PC-9 (cell line): ENCODE measurements at regions not wholly inside any gene's neighbourhood (a gene's known extent, or its start where the extent isn't known, plus 50 kb on each side); places are given as distances from the start of the nearest gene placed in this dataset.

Source experiments
- BruUV-seq: library from RNA; stranded (reverse); fragments of 400-500 nt; replicated peaks from 2 replicates; lab custom pipeline; 2021; lab: Mats Ljungman, UMichigan
- CTCF ChIA-PET: fragments of 300-600 bp; sonication (Branson Sonifier 250); formaldehyde crosslinking; loops from one replicate; lab custom pipeline; 2022; ENCODE audit warnings: antibody characterized with exemption; lab: Charles Lee
- POLR2A ChIA-PET: fragments of 300-600 bp; sonication (Branson Sonifier 250); formaldehyde crosslinking; loops from one replicate; lab custom pipeline; 2022; ENCODE audit warnings: antibody characterized with exemption; ENCODE audit not compliant: unreplicated experiment; lab: Charles Lee
- DNase-seq, 2 experiments: peaks; one replicate each; pipeline versions ENCODE4 v3.0.0 to v3.0.0-alpha.2; 2015 to 2022; ENCODE audit warnings: mixed read lengths in 1 of 2
- H2AFZ ChIP-seq: fragments of 200-600 bp; sonication (generic); 2 replicates; pipeline ENCODE4 v1.8.1; 2017; ENCODE audit warnings: antibody characterized with exemption
- H3F3A ChIP-seq: fragments of 200-600 bp; sonication (generic); 2 replicates; pipeline ENCODE4 v1.8.1; 2017; ENCODE audit warnings: antibody characterized with exemption, mild to moderate bottlenecking, low read depth; ENCODE audit not compliant: insufficient read depth
- H3K27ac ChIP-seq: fragments of 200-600 bp; sonication (generic); 2 replicates; pipeline ENCODE4 v1.6.1; 2016; ENCODE audit warnings: mixed run types
- H3K27me3 ChIP-seq: fragments of 200-600 bp; sonication (generic); 2 replicates; pipeline ENCODE4 v1.6.1; 2016; ENCODE audit warnings: low read depth, mixed run types; ENCODE audit not compliant: insufficient read depth
- H3K36me3 ChIP-seq: fragments of 200-600 bp; sonication (generic); 2 replicates; pipeline ENCODE4 v1.6.1; 2016; ENCODE audit warnings: low read depth, mixed run types
- H3K4me1 ChIP-seq: fragments of 200-600 bp; sonication (generic); replicated peaks from 2 replicates; pipeline ENCODE4 v1.6.1; 2016; ENCODE audit warnings: mixed run types; ENCODE audit not compliant: insufficient read depth
- H3K4me2 ChIP-seq: fragments of 200-600 bp; sonication (generic); 2 replicates; pipeline ENCODE4 v1.6.1; 2017; ENCODE audit warnings: mixed run types
- H3K4me3 ChIP-seq: fragments of 200-600 bp; sonication (generic); 2 replicates; pipeline ENCODE4 v1.6.1; 2016; ENCODE audit warnings: mixed run types
- H3K79me2 ChIP-seq: fragments of 200-600 bp; sonication (generic); 2 replicates; pipeline ENCODE4 v1.6.1; 2017; ENCODE audit warnings: low read depth, mixed run types
- H3K9me2 ChIP-seq: fragments of 200-600 bp; sonication (generic); 2 replicates; pipeline ENCODE4 v1.8.1; 2017; ENCODE audit warnings: mild to moderate bottlenecking; ENCODE audit not compliant: insufficient read depth
- H3K9me3 ChIP-seq: fragments of 200-600 bp; sonication (generic); 2 replicates; pipeline ENCODE4 v1.8.1; 2016; ENCODE audit warnings: low read depth; ENCODE audit not compliant: insufficient read depth
- H4K20me1 ChIP-seq: fragments of 200-600 bp; sonication (generic); 2 replicates; pipeline ENCODE4 v1.8.1; 2017; ENCODE audit not compliant: insufficient read depth
- CTCF ChIP-seq: fragments of 200-600 bp; sonication (generic); conservative IDR thresholded peaks from 2 replicates; pipeline ENCODE4 v1.6.1; 2017; ENCODE audit warnings: mixed run types, antibody characterized with exemption, mild to moderate bottlenecking, moderate library complexity
- EZH2 ChIP-seq: fragments of 200-600 bp; sonication (generic); IDR thresholded peaks from 2 replicates; pipeline ENCODE4 v1.8.0; 2017; ENCODE audit warnings: antibody characterized with exemption, low read depth
- intact Hi-C: fragments of 100-400 bp; cut with micrococcal nuclease; formaldehyde crosslinking; loops from one replicate; pipeline ENCODE4 v1.10.0; 2022; ENCODE audit not compliant: unreplicated experiment

DNA sequence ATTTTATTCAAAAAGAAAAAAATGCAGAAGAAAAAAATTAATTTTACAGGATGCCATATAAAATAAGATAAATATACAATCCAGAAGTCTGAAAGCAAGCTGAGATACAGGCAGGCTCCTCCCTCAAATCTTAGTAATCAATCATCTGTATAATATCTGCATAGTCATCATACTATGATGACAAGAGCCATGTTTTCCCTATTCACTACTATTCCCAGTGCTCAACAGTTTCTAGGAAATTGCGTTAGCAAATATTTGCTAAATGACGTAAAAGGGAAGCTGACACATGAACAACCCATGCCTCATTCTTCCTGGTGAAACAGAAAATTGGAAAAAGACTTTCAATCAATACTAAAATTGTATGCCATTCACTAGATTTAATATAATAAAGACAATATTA, 793.2 kb downstream of the SUCLG1 start:
- Histone ChIP-seq H3K9me3 (no peaks in the 10 kb centered on the region), H3K4me2 (no peak overlapping the region), H3F3A (no peaks in the 10 kb centered on the region), H2AFZ (no peak overlapping the region), H3K9me2 (no peaks in the 10 kb centered on the region), H3K79me2 (no peaks in the 10 kb centered on the region), H3K4me1 (no peaks in the 10 kb centered on the region), H3K27ac (no peak overlapping the region), H4K20me1 (no peaks in the 10 kb centered on the region), H3K36me3 (no peaks in the 10 kb centered on the region), H3K27me3 (no peaks in the 10 kb centered on the region), H3K4me3 (no peak overlapping the region)
- DNase-seq, result no peak
- CTCF ChIA-PET, result no interaction called here
- intact Hi-C loops, result no loop called here
- POLR2A ChIA-PET, result no interaction called here
- BruUV-seq, result no TSS peak
- no peak for TF ChIP-seq EZH2
- TF ChIP-seq CTCF, result no peak

DNA sequence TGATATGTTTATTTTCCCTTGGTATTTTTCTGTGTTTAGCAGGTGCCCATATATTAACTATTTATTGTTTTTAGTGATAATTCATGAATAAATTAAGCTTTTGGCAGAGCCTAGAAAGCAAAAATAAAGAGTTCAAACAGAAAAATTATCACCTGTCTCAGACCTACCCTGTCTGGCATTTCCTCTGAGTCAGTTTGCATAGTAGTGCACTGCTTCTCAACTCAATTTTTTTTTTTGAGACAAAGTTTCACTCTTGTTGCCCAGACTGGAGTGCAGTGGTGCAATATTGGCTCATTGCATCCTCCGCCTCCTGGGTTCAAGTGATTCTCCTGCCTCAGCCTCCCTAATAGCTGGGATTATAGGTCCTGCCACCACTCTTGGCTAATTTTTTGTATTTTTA, 793.9 kb downstream of the SUCLG1 start:
- TF ChIP-seq CTCF (no peak), EZH2 (no peak)
- Histone ChIP-seq H4K20me1 (no peaks in the 10 kb centered on the region), H3K9me3 (no peaks in the 10 kb centered on the region), H3K27me3 (no peaks in the 10 kb centered on the region), H2AFZ (no peak overlapping the region), H3K27ac (no peak overlapping the region), H3K4me2 (no peak overlapping the region), H3K4me1 (no peaks in the 10 kb centered on the region), H3K79me2 (no peaks in the 10 kb centered on the region), H3K36me3 (no peaks in the 10 kb centered on the region), H3K4me3 (no peak overlapping the region), H3F3A (no peaks in the 10 kb centered on the region), H3K9me2 (no peaks in the 10 kb centered on the region)
- ChIA-PET CTCF (no interaction called here), POLR2A (no interaction called here)
- intact Hi-C loops, result no loop called here
- no TSS peak for BruUV-seq
- no peak for DNase-seq

GRCh38 chr2:83661711-83662110, 797.4 kb downstream of the SUCLG1 start:
- intact Hi-C loops, result no loop called here
- CTCF ChIA-PET, result no interaction called here
- Histone ChIP-seq H3K9me2 (no peaks in the 10 kb centered on the region), H3K27ac (no peak overlapping the region), H3K79me2 (no peaks in the 10 kb centered on the region), H4K20me1 (no peaks in the 10 kb centered on the region), H3K4me2 (no peak overlapping the region), H3K27me3 (no peaks in the 10 kb centered on the region), H2AFZ (no peak overlapping the region), H3K36me3 (no peaks in the 10 kb centered on the region), H3K4me1 (no peaks in the 10 kb centered on the region), H3K9me3 (no peaks in the 10 kb centered on the region), H3F3A (no peaks in the 10 kb centered on the region), H3K4me3 (no peak overlapping the region)
- POLR2A ChIA-PET, result no interaction called here
- no TSS peak for BruUV-seq
- no peak for DNase-seq
- TF ChIP-seq EZH2 (no peak), CTCF (no peak)
